Activated naive CD4-positive, alpha-beta T cell treated with anti-CD3 and anti-CD28 coated beads, Interleukin-2, amount 10 ng/mL, durations not matched to agents 7 days and 5 days (primary cell): ENCODE measurements at regions not wholly inside any gene's neighbourhood (a gene's known extent, or its start where the extent isn't known, plus 50 kb on each side); places are given as distances from the start of the nearest gene placed in this dataset.

Experiments
- CTCF ChIA-PET: fragments of 350-600 bp; sonication (Branson Sonifier 250); formaldehyde crosslinking; loops from one replicate; lab custom pipeline; 2021; ENCODE audit warnings: antibody characterized with exemption; lab: Charles Lee
- DNase-seq: peaks from one replicate; pipeline ENCODE4 v3.0.0-alpha.2; 2020
- H3K27ac Mint-ChIP-seq: one replicate; pipeline ENCODE4 v1.8.0; 2021; ENCODE audit warnings: mild to moderate bottlenecking, moderate library complexity, mixed read lengths
- H3K27me3 Mint-ChIP-seq: one replicate; pipeline ENCODE4 v1.8.0; 2021; ENCODE audit warnings: mild to moderate bottlenecking, mixed read lengths
- H3K36me3 Mint-ChIP-seq: one replicate; pipeline ENCODE4 v1.8.0; 2021; ENCODE audit warnings: mixed read lengths
- H3K4me1 Mint-ChIP-seq: one replicate; pipeline ENCODE4 v1.8.0; 2021; ENCODE audit warnings: mixed read lengths
- H3K4me3 Mint-ChIP-seq: one replicate; pipeline ENCODE4 v1.8.0; 2021; ENCODE audit warnings: mild to moderate bottlenecking, moderate library complexity, mixed read lengths
- H3K9me3 Mint-ChIP-seq: one replicate; pipeline ENCODE4 v1.8.0; 2021; ENCODE audit warnings: mixed read lengths

DNA sequence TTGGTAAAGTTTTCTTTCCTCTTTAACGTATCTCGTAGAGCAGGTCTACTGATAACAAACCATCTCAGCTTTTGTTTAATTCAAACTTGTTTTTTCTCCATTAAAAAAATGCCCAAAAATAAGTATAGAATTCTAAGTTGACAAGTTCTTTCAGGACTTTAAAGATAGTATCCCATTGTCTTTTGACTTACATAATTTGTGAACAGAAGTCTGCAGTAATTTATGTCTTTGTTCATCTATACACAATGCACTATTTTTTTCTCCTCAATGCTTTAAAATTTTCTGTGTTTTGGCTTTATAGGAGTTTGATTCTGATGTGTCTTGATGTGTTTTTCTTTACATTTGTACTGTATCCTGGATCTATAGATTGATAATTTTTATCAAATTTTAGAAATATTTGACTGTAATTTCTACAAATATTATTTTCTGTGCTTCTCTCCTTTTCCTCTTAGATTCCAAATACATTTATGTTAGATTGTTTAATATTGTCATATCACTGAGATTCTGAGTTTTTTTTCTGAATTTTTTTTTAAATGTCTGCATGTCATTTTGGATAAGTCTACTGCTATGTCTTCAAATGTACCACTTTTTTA, 143.3 kb downstream of the FTCDNL1 start:
- Mint-ChIP-seq H3K27ac (no peak overlapping the region), H3K9me3 (no peaks in the 10 kb centered on the region), H3K4me1 (no peaks in the 10 kb centered on the region), H3K27me3 (peaks cover 7% of the 10 kb centered on the region), H3K36me3 (no peaks in the 10 kb centered on the region), H3K4me3 (no peak overlapping the region)
- CTCF ChIA-PET: no interaction called here
- DNase-seq: no peak

DNA sequence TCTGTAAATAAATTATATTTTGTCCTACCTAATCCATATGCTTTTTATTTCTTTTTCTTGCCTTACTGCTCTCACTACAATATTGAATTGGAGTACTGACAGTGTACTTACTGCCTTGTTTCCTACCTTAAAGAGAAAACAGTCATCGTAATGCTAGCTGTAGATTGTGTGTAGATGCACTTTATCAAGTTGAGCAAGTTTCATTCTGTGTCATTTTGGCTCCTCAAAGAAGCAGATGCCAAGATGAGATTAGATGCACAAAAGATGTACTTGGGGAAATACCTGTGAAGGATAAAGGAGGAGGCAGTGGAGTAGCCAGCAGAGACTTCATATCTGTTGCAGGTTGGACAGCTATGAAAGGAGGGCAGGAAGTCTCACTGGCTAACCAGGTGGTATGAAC, 145.5 kb downstream of the FTCDNL1 start:
- no peaks in the 10 kb centered on the region for H3K4me1 Mint-ChIP-seq
- CTCF ChIA-PET: interaction anchor here (1.5 to 2.4 kb wide), 4 partner anchors 30 to 237 kb away, joined by 4 to 17 read pairs (median 10); no protein-coding TSS in a partner anchor
- H3K27me3 Mint-ChIP-seq: peaks cover 4% of the 10 kb centered on the region
- H3K27ac Mint-ChIP-seq: no peak overlapping the region
- no peaks in the 10 kb centered on the region for H3K9me3 Mint-ChIP-seq
- no peak for DNase-seq
- H3K36me3 Mint-ChIP-seq: no peaks in the 10 kb centered on the region
- H3K4me3 Mint-ChIP-seq: no peak overlapping the region

DNA sequence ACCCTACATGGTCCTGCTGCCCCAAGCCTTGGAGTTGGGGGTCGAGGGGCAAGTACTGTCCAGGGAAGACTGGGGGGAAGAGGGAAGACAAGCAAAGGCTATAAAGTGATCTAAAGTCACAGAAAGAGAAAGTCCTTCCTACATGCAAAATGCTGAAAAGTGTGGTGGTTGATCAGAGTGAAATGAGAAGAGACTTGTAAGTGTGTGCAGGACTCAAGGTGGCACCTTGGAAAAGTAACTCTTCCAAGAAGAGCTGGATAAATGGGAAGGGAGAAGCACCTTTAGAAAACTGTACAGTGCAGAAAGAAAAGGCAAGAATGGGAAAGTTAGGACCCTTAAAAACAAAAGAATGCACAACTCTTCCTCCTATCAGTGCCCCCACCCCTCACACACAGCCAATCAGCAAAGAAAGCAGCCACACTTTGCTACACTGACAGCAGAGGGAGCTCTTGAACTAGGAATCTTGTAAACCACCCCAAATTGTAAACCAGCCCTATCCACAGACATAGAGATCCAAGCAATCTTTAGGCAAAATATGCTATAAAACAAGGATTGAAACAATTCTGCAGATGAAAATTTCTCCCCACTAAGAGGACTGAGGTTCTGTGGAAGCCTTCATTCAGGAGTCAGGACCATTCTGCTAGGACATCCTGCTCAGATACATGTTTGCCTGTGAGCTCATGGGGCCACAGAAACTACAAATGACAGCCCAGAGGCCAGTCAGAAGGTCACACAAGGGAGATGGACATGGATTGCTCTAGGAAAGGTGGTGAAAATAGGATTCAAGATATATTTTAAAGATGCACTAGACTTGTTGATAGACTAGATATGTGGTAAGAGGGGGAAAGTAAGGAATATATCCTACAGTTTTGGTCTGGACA, 146.4 kb downstream of the FTCDNL1 start:
- H3K4me1 Mint-ChIP-seq: no peaks in the 10 kb centered on the region
- DNase-seq: peak; percentile 39
- H3K4me3 Mint-ChIP-seq: no peak overlapping the region
- no peaks in the 10 kb centered on the region for H3K36me3 Mint-ChIP-seq
- CTCF ChIA-PET: interaction anchor here (0.6 to 2.4 kb wide), 9 partner anchors 9 to 259 kb away, joined by 3 to 17 read pairs (median 5); no protein-coding TSS in a partner anchor
- no peaks in the 10 kb centered on the region for H3K9me3 Mint-ChIP-seq
- H3K27ac Mint-ChIP-seq: no peak overlapping the region
- peaks cover 4% of the 10 kb centered on the region for H3K27me3 Mint-ChIP-seq

DNA sequence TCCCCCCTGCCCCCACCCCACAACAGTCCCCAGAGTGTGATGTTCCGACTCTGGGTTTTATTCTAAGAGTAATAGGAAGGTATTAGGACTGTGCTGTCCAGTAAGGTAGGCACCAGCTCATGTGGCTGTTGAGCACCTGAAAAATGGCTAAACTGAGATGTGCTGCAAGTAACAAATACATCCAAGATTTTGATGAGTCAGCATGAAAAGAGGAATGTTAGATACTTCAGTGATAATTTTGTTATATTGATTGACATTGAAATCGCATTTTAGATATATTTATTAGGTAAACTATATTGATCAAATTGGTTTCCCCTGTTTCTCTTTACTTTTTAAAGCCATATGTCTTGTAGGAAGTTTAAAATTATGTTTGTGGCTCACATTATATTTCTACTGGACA, 147.8 kb downstream of the FTCDNL1 start:
- Mint-ChIP-seq H3K4me3 (no peak overlapping the region), H3K4me1 (no peaks in the 10 kb centered on the region), H3K27me3 (peaks cover 4% of the 10 kb centered on the region), H3K27ac (no peak overlapping the region), H3K9me3 (no peaks in the 10 kb centered on the region), H3K36me3 (no peaks in the 10 kb centered on the region)
- DNase-seq: no peak
- CTCF ChIA-PET: interaction anchor here (1.1 to 2.2 kb wide), 3 partner anchors 35 to 236 kb away, joined by 3 to 6 read pairs (median 5); no protein-coding TSS in a partner anchor

DNA sequence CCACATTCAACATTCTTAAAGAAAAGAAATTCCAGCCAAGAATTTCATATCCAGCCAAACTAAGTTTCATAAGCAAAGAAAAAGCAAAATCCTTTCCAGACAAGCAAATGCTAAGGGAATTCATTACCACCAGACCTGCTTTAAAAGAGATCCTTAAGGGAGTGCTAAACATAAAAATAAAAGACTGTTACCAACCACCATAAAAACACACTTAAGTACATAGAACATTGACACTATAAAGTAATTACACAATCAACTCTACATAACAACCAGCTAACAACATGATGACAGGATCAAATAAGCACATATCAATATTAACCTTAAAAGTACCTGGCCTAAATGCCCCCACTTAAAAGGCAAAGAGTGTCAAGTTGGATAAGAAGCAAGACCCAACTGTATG, 153.5 kb downstream of the FTCDNL1 start:
- Mint-ChIP-seq H3K9me3 (no peaks in the 10 kb centered on the region), H3K27me3 (peaks cover 4% of the 10 kb centered on the region), H3K36me3 (no peaks in the 10 kb centered on the region), H3K27ac (no peak overlapping the region), H3K4me3 (no peak overlapping the region), H3K4me1 (no peaks in the 10 kb centered on the region)
- no peak for DNase-seq
- CTCF ChIA-PET: no interaction called here

DNA sequence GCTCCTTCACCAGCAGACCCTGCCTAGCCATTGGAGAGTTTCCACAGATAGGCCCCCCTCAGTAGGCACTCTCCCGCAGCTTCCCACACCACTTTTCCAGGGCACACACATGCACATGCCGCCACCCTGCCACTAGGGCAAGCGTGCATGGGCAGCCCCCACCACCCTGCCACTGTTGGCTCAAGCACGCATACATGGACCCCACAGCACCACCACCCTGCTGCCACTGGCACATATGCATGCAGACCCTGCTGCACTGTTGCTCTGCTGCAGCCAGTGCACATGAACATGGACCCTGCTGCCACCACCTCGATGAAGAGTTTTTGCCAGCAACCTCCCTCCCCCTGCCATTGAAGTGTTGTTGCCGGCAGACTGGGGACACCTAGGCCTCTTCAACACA, 154.9 kb downstream of the FTCDNL1 start:
- no peaks in the 10 kb centered on the region for H3K9me3 Mint-ChIP-seq
- no peak for DNase-seq
- H3K27ac Mint-ChIP-seq: no peak overlapping the region
- H3K27me3 Mint-ChIP-seq: peaks cover 4% of the 10 kb centered on the region
- no peak overlapping the region for H3K4me3 Mint-ChIP-seq
- no peaks in the 10 kb centered on the region for H3K4me1 Mint-ChIP-seq
- CTCF ChIA-PET: interaction anchor here (0.9 kb wide), 1 partner anchor 9 kb away, joined by 4 read pairs; no protein-coding TSS in a partner anchor
- H3K36me3 Mint-ChIP-seq: no peaks in the 10 kb centered on the region

DNA sequence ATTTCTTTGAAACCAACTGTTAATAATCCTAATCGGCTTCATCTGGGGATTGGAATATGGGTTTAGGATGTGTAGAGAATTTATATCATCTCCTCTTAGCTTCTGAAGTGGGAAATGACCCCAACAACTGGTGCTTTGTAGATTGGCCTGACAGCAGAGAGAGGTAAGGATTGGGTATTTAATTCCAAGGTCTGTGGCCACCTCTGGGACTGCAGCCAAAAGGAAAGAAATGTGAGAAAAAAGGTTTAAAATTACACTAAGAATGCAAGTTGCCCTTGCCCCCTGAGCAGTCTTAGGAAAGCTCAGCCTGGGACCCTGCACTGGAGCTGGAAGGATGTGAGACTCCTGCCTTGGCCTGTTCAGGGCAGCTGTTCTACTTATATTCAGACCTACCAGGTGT, 157.1 kb downstream of the FTCDNL1 start:
- Mint-ChIP-seq H3K36me3 (no peaks in the 10 kb centered on the region), H3K27ac (no peak overlapping the region), H3K4me3 (no peak overlapping the region), H3K9me3 (no peaks in the 10 kb centered on the region), H3K27me3 (no peaks in the 10 kb centered on the region), H3K4me1 (no peaks in the 10 kb centered on the region)
- CTCF ChIA-PET: no interaction called here
- no peak for DNase-seq

DNA sequence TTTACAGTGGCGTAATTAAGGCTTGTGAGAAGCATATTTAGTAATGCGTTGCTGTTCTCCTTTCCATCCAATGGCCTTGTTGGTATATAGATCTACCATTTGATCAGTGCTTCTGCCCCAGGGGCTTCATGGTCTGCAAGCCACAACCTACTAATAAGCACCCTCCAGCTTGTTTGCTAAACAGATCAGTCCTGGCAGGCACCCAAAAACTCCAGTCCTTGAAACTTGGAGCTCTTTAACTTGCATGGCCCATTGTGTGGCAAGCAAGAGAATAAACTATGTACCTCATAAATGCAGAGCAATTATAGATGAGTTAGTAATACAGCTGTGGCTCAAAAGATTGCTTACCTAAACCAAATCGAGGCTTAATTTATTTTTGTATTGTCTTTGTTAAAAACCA, 158.5 kb downstream of the FTCDNL1 start:
- Mint-ChIP-seq H3K4me1 (no peaks in the 10 kb centered on the region), H3K36me3 (no peaks in the 10 kb centered on the region), H3K27ac (no peak overlapping the region), H3K9me3 (no peaks in the 10 kb centered on the region), H3K4me3 (no peak overlapping the region), H3K27me3 (no peaks in the 10 kb centered on the region)
- CTCF ChIA-PET: interaction anchor here (0.6 kb wide), 1 partner anchor 166 kb away, joined by 5 read pairs; no protein-coding TSS in a partner anchor
- no peak for DNase-seq

DNA sequence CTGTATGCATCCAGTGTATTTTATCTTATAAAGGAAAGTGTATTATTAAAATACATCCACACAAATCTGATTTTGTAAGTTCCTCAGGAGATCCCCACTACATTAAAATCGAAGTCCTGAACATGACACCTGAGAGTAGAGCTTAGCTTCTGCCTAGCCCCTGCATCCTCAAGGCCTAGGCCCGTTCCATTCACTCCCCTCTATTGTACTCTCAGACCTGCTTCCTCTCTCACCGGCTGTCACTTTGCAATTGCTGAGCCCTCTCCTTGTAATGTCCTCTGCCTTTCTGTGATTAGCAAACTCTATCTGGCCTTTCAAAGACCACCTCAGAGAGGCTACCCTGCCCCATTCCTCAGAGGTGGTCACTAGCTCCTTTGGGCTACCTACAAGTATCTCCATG, 160.8 kb downstream of the FTCDNL1 start:
- CTCF ChIA-PET: no interaction called here
- Mint-ChIP-seq H3K27me3 (no peaks in the 10 kb centered on the region), H3K4me3 (no peak overlapping the region), H3K9me3 (no peaks in the 10 kb centered on the region), H3K36me3 (no peaks in the 10 kb centered on the region), H3K27ac (no peak overlapping the region), H3K4me1 (peaks cover 10% of the 10 kb centered on the region)
- no peak for DNase-seq

DNA sequence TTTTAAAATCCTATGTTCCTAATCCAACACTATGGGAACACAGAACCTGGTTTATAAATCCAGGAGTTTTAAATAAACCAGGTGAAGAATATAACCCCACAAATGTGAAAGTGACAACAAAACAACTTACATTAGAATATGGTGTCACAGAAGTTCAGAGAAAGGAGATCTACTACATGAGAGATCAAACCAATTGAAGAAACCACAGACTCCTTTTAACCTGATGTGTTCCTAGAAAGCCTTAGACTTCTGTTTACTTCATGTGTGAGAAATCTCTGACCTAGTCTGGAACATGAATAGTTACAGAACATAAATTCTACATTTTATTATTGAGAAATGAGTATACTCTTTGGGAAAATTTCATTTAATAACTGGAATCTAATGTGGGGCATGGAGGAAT, 165.3 kb downstream of the FTCDNL1 start:
- Mint-ChIP-seq H3K9me3 (no peaks in the 10 kb centered on the region), H3K4me3 (no peak overlapping the region), H3K27ac (no peak overlapping the region), H3K36me3 (no peaks in the 10 kb centered on the region), H3K27me3 (no peaks in the 10 kb centered on the region), H3K4me1 (peaks cover 17% of the 10 kb centered on the region)
- CTCF ChIA-PET: no interaction called here
- no peak for DNase-seq

DNA sequence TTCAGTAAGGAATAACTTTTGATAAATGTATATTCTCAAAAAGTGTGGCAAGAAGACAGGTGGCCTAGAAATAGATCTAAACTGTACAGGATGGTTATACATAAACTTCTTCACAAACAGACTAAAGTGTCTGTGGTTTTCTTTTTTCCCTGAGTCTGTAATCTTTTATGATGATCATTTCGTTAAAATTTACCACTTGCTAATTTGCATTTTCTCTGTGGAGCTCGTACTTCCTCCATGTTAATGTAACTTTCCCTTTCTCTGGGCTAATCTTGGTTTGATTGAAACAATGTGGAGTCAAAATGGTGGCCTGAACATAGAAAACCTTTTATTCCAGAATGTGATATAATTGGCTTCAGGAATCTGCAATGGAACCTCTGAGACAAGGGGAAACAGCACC, 166.2 kb downstream of the FTCDNL1 start:
- Mint-ChIP-seq H3K4me3 (no peak overlapping the region), H3K4me1 (peaks cover 17% of the 10 kb centered on the region), H3K27me3 (no peaks in the 10 kb centered on the region), H3K27ac (no peak overlapping the region), H3K9me3 (no peaks in the 10 kb centered on the region), H3K36me3 (no peaks in the 10 kb centered on the region)
- no peak for DNase-seq
- CTCF ChIA-PET: no interaction called here

DNA sequence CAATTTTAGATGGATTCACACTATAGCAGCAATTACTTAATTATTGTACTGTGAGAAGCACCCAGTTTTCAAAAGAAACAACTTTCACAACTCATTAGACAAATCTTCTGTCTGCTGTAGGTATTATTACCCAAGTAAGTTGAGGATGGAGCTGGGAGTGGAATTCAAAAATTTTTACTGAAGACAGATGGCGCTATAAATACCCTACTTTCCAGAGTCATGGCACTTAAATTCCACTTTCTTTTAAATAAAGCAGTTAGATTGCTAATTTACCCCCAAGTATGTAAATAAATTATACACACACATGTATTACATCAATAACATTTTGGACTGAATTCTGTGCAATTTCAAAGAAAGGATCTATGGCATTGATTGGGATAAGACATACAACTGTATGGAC, 166.8 kb downstream of the FTCDNL1 start:
- Mint-ChIP-seq H3K27me3 (no peaks in the 10 kb centered on the region), H3K27ac (no peak overlapping the region), H3K9me3 (no peaks in the 10 kb centered on the region), H3K4me1 (peaks cover 17% of the 10 kb centered on the region), H3K4me3 (no peak overlapping the region), H3K36me3 (no peaks in the 10 kb centered on the region)
- CTCF ChIA-PET: interaction anchor here (0.6 kb wide), 1 partner anchor 56 kb away, joined by 3 read pairs; no protein-coding TSS in a partner anchor
- DNase-seq: no peak

DNA sequence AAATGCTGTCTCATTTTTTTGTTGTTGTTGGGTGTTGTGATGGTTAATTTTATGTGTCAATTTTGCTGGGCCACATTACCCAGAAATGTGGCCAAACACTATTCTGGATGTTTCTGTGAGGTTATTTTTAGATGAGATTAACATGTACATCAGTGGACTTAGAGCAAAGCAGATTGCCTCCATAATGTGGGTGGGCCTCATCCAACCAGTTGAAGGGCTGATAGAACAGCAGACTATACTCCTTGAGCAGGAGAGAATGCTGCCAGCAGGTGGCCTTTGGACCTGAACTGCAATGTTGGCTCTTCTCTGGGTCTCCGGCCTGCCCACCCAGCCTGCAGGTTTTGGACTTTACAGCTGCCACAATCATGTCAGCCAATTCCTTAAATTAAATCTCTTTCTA, 169.0 kb downstream of the FTCDNL1 start:
- no peak overlapping the region for H3K27ac Mint-ChIP-seq
- DNase-seq: no peak
- no peaks in the 10 kb centered on the region for H3K9me3 Mint-ChIP-seq
- no peaks in the 10 kb centered on the region for H3K36me3 Mint-ChIP-seq
- CTCF ChIA-PET: no interaction called here
- H3K4me3 Mint-ChIP-seq: no peak overlapping the region
- peaks cover 17% of the 10 kb centered on the region for H3K4me1 Mint-ChIP-seq
- H3K27me3 Mint-ChIP-seq: no peaks in the 10 kb centered on the region

DNA sequence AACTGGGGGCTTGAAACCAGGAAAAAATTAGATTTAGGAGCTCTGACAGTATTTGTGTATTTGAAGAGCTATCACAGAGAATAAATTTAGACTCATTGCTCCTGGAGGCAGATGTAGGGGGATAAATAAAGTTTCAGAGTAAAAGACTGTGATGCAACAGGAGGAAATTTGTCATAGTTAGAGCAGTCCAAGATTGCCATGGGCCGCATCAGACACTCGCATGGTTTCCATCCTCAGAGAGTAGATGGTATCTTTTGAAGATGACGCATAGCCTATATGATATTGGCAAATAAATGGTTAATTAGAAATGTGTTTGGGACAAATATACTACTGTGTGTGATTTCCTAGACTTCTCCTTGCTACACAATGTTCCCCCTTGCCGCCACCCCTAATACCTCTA, 170.5 kb downstream of the FTCDNL1 start:
- CTCF ChIA-PET: no interaction called here
- DNase-seq: no peak
- H3K36me3 Mint-ChIP-seq: no peaks in the 10 kb centered on the region
- no peaks in the 10 kb centered on the region for H3K27me3 Mint-ChIP-seq
- H3K4me3 Mint-ChIP-seq: no peak overlapping the region
- H3K4me1 Mint-ChIP-seq: peaks cover 9% of the 10 kb centered on the region
- no peaks in the 10 kb centered on the region for H3K9me3 Mint-ChIP-seq
- no peak overlapping the region for H3K27ac Mint-ChIP-seq

DNA sequence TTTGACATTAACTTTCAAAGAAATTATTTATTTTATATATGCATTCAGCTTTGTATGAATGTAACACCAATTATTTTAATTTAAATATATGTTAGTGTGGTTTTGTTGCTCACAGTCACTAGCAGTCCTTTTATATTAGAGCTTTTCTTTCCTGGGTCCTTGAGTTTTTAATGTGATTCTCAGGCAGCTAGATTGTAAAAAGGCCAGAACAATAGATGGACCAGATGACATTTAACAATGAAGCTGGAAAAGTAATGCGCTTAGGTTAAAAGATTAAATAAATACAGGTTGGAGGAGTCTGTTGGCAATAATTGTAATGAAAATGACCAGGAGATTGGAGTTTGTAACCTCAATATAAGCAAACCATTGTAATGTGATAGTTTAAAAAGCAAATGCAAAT, 171.1 kb downstream of the FTCDNL1 start:
- H3K4me3 Mint-ChIP-seq: no peak overlapping the region

More for the DNA sequence above, 171.1 kb downstream of the FTCDNL1 start:
- Mint-ChIP-seq H3K27ac (no peak overlapping the region), H3K9me3 (no peaks in the 10 kb centered on the region), H3K27me3 (no peaks in the 10 kb centered on the region), H3K36me3 (no peaks in the 10 kb centered on the region), H3K4me1 (peaks cover 3% of the 10 kb centered on the region)
- no peak for DNase-seq
- CTCF ChIA-PET: no interaction called here
